T-helper 1 cell treated with Interleukin-12 subunit alpha and Interleukin-12 subunit beta and Interleukin-4 antibody, amounts not matched to agents 30 μg/mL and 1 μg/mL, for 36 hours (primary cell): ENCODE measurements at regions not wholly inside any gene's neighbourhood (a gene's known extent, or its start where the extent isn't known, plus 50 kb on each side); places are given as distances from the start of the nearest gene placed in this dataset.
A peak's percentile ranks its signal among the peaks of the same experiment; 100 is the strongest.
"Not testable (repeated sequence)": the region's sequence is repeated elsewhere in the genome, so short reads cannot be mapped to it uniquely, and the experiment has no call there.

ENCODE experiments used
- H3K27ac Mint-ChIP-seq: one replicate; pipeline ENCODE4 v1.8.0; 2021; ENCODE audit warnings: mild to moderate bottlenecking, mixed read lengths
- H3K27me3 Mint-ChIP-seq: one replicate; pipeline ENCODE4 v1.8.0; 2021; ENCODE audit warnings: low read depth, mixed read lengths
- H3K36me3 Mint-ChIP-seq: one replicate; pipeline ENCODE4 v1.8.0; 2021; ENCODE audit warnings: low read depth, mixed read lengths
- H3K4me1 Mint-ChIP-seq: one replicate; pipeline ENCODE4 v1.8.0; 2021; ENCODE audit warnings: low read depth, mixed read lengths
- H3K4me3 Mint-ChIP-seq: one replicate; pipeline ENCODE4 v1.8.0; 2021; ENCODE audit warnings: mild to moderate bottlenecking, moderate library complexity, mixed read lengths
- H3K9me3 Mint-ChIP-seq: one replicate; pipeline ENCODE4 v1.8.0; 2021; ENCODE audit warnings: mixed read lengths

- Mint-ChIP-seq H3K4me3 (no peak overlapping the region), H3K4me1 (peaks cover 48% of the 10 kb centered on the region), H3K27ac (peak overlapping the region; percentile 36), H3K27me3 (peaks cover 13% of the 10 kb centered on the region), H3K36me3 (peaks cover 22% of the 10 kb centered on the region), H3K9me3 (peaks cover 18% of the 10 kb centered on the region)
Measured at GRCh38 chr16:26594666-26595065, 472.1 kb upstream of the C16orf82 start.

GRCh38 chr16:26595199-26595598 is 471.5 kb upstream of the C16orf82 start:
- Mint-ChIP-seq H3K36me3 (peaks cover 25% of the 10 kb centered on the region), H3K4me3 (no peak overlapping the region), H3K27me3 (peaks cover 12% of the 10 kb centered on the region), H3K4me1 (peaks cover 49% of the 10 kb centered on the region), H3K9me3 (peaks cover 21% of the 10 kb centered on the region), H3K27ac (no peak overlapping the region)

- not testable (repeated sequence) for H3K27me3 Mint-ChIP-seq, H3K4me3 Mint-ChIP-seq
- Mint-ChIP-seq H3K4me1 (peaks cover 47% of the 10 kb centered on the region), H3K36me3 (peaks cover 22% of the 10 kb centered on the region), H3K9me3 (peaks cover 21% of the 10 kb centered on the region), H3K27ac (peak overlapping the region; percentile 32)
Measured at GRCh38 chr16:26596033-26596432, 470.7 kb upstream of the C16orf82 start.

GRCh38 chr16:26598061-26598460 is 468.7 kb upstream of the C16orf82 start:
- peaks cover 27% of the 10 kb centered on the region for H3K9me3 Mint-ChIP-seq

GRCh38 chr16:26598998-26599784 is 467.5 kb upstream of the C16orf82 start:
- Mint-ChIP-seq H3K4me3 (peak overlapping the region; percentile 53), H3K4me1 (peaks cover 61% of the 10 kb centered on the region), H3K36me3 (peaks cover 22% of the 10 kb centered on the region), H3K9me3 (peaks cover 27% of the 10 kb centered on the region), H3K27ac (peak overlapping the region; percentile 91), H3K27me3 (no peaks in the 10 kb centered on the region)

More at GRCh38 chr16:26598061-26598460, 468.7 kb upstream of the C16orf82 start:
- Mint-ChIP-seq H3K4me1 (peaks cover 61% of the 10 kb centered on the region), H3K36me3 (peaks cover 18% of the 10 kb centered on the region), H3K27me3 (no peaks in the 10 kb centered on the region), H3K27ac (peak overlapping the region; percentile 91), H3K4me3 (peak overlapping the region; percentile 45)

GRCh38 chr16:26599785-26600104 is 467.0 kb upstream of the C16orf82 start:
- peaks cover 22% of the 10 kb centered on the region for H3K36me3 Mint-ChIP-seq
- H3K4me3 Mint-ChIP-seq = peak overlapping the region; percentile 53
- peaks cover 61% of the 10 kb centered on the region for H3K4me1 Mint-ChIP-seq
- no peaks in the 10 kb centered on the region for H3K27me3 Mint-ChIP-seq
- H3K27ac Mint-ChIP-seq = peak overlapping the region; percentile 91
- peaks cover 27% of the 10 kb centered on the region for H3K9me3 Mint-ChIP-seq

- peaks cover 72% of the 10 kb centered on the region for H3K4me1 Mint-ChIP-seq
- peaks cover 26% of the 10 kb centered on the region for H3K9me3 Mint-ChIP-seq
- H3K4me3 Mint-ChIP-seq = peak overlapping the region; percentile 27
Measured at GRCh38 chr16:26601335-26601734, 465.4 kb upstream of the C16orf82 start.

GRCh38 chr16:26605626-26606271 is 461.0 kb upstream of the C16orf82 start:
- peaks cover 21% of the 10 kb centered on the region for H3K36me3 Mint-ChIP-seq
- H3K4me1 Mint-ChIP-seq = peaks cover 72% of the 10 kb centered on the region
- peaks cover 22% of the 10 kb centered on the region for H3K9me3 Mint-ChIP-seq
- peak overlapping the region; percentile 27 for H3K4me3 Mint-ChIP-seq
- H3K27ac Mint-ChIP-seq = peak overlapping the region; percentile 84
- no peaks in the 10 kb centered on the region for H3K27me3 Mint-ChIP-seq

More at GRCh38 chr16:26601335-26601734, 465.4 kb upstream of the C16orf82 start:
- Mint-ChIP-seq H3K27ac (peak overlapping the region; percentile 91), H3K27me3 (no peaks in the 10 kb centered on the region), H3K36me3 (peaks cover 25% of the 10 kb centered on the region)

- Mint-ChIP-seq H3K4me1 (peaks cover 64% of the 10 kb centered on the region), H3K9me3 (peaks cover 26% of the 10 kb centered on the region), H3K27ac (peak overlapping the region; percentile 84), H3K27me3 (no peaks in the 10 kb centered on the region), H3K36me3 (peaks cover 22% of the 10 kb centered on the region), H3K4me3 (peak overlapping the region; percentile 27)
Measured at GRCh38 chr16:26606381-26607150, 460.2 kb upstream of the C16orf82 start.

- Mint-ChIP-seq H3K9me3 (peaks cover 35% of the 10 kb centered on the region), H3K27me3 (no peaks in the 10 kb centered on the region), H3K27ac (peak overlapping the region; percentile 88), H3K36me3 (peaks cover 24% of the 10 kb centered on the region), H3K4me3 (peak overlapping the region; percentile 79), H3K4me1 (peaks cover 45% of the 10 kb centered on the region)
Measured at GRCh38 chr16:26614237-26614841, 452.4 kb upstream of the C16orf82 start.

GRCh38 chr16:26623442-26623841 is 443.3 kb upstream of the C16orf82 start:
- peaks cover 31% of the 10 kb centered on the region for H3K4me1 Mint-ChIP-seq
- peaks cover 52% of the 10 kb centered on the region for H3K9me3 Mint-ChIP-seq
- H3K27ac Mint-ChIP-seq = no peak overlapping the region
- H3K27me3 Mint-ChIP-seq = peaks cover 3% of the 10 kb centered on the region
- H3K4me3 Mint-ChIP-seq = no peak overlapping the region
- H3K36me3 Mint-ChIP-seq = peaks cover 58% of the 10 kb centered on the region

- Mint-ChIP-seq H3K9me3 (peaks cover 66% of the 10 kb centered on the region), H3K36me3 (peaks cover 51% of the 10 kb centered on the region), H3K4me3 (no peak overlapping the region), H3K27ac (no peak overlapping the region), H3K4me1 (peaks cover 12% of the 10 kb centered on the region), H3K27me3 (peaks cover 8% of the 10 kb centered on the region)
Measured at GRCh38 chr16:26627958-26628357, 438.8 kb upstream of the C16orf82 start.

- H3K27ac Mint-ChIP-seq, H3K4me1 Mint-ChIP-seq, H3K4me3 Mint-ChIP-seq: not testable (repeated sequence)
- Mint-ChIP-seq H3K9me3 (peaks cover 83% of the 10 kb centered on the region), H3K36me3 (peaks cover 44% of the 10 kb centered on the region), H3K27me3 (peaks cover 14% of the 10 kb centered on the region)
Measured at GRCh38 chr16:26631365-26631764, 435.4 kb upstream of the C16orf82 start.

- H3K27ac Mint-ChIP-seq = no peak overlapping the region
- H3K4me1 Mint-ChIP-seq = peaks cover 46% of the 10 kb centered on the region
- H3K9me3 Mint-ChIP-seq = peaks cover 14% of the 10 kb centered on the region
- H3K4me3 Mint-ChIP-seq = no peak overlapping the region
- peaks cover 5% of the 10 kb centered on the region for H3K27me3 Mint-ChIP-seq
- peaks cover 24% of the 10 kb centered on the region for H3K36me3 Mint-ChIP-seq
Measured at GRCh38 chr16:26642047-26642664, 424.6 kb upstream of the C16orf82 start.
